Liver (tissue), 8 donors: ENCODE measurements at regions not wholly inside any gene's neighbourhood (a gene's known extent, or its start where the extent isn't known, plus 50 kb on each side); places are given as distances from the start of the nearest gene placed in this dataset.

Experiments
- DNase-seq: peaks from one replicate; pipeline ENCODE4 v3.0.0-alpha.2; 2017; ENCODE audit warnings: low spot score
- H3K27ac ChIP-seq, 2 donors: one replicate each; pipeline ENCODE4 v1.7.0; 2013; ENCODE audit warnings: inconsistent platforms in 2 of 2, low read length in 2 of 2, control low read depth in 1 of 2, low read depth in 1 of 2, mild to moderate bottlenecking in 1 of 2
- H3K27me3 ChIP-seq, 4 donors: one replicate each; pipeline versions ENCODE4 v1.6.1 to v1.7.0; 2013; ENCODE audit warnings: low read length in 3 of 4, inconsistent platforms in 1 of 4, mild to moderate bottlenecking in 1 of 4, moderate library complexity in 1 of 4; ENCODE audit not compliant: control insufficient read depth in 4 of 4, insufficient read depth in 4 of 4
- H3K36me3 ChIP-seq, 4 donors: one replicate each; pipeline versions ENCODE4 v1.6.1 to v1.7.0; 2013; ENCODE audit warnings: low read length in 3 of 4, mild to moderate bottlenecking in 3 of 4, low read depth in 1 of 4, moderate library complexity in 1 of 4; ENCODE audit not compliant: control insufficient read depth in 4 of 4, insufficient read depth in 3 of 4
- H3K4me1 ChIP-seq, 4 donors: one replicate each; pipeline versions ENCODE4 v1.6.1 to v1.7.0; 2013; ENCODE audit warnings: low read length in 3 of 4, mild to moderate bottlenecking in 3 of 4, moderate library complexity in 1 of 4; ENCODE audit not compliant: control insufficient read depth in 4 of 4, insufficient read depth in 4 of 4
- H3K4me3 ChIP-seq, 3 donors: one replicate each; pipeline versions ENCODE4 v1.6.1 to v1.7.0; 2013; ENCODE audit warnings: low read length in 3 of 3, control low read depth in 1 of 3, low read depth in 1 of 3, mild to moderate bottlenecking in 1 of 3
- H3K9ac ChIP-seq, 2 donors: one replicate each; pipeline ENCODE4 v1.7.0; 2013; ENCODE audit warnings: low read length in 2 of 2, mild to moderate bottlenecking in 2 of 2, moderate library complexity in 2 of 2, control low read depth in 1 of 2, low read depth in 1 of 2
- H3K9me3 ChIP-seq, 4 donors: one replicate each; pipeline versions ENCODE4 v1.6.1 to v1.7.0; 2013; ENCODE audit warnings: low read length in 3 of 4; ENCODE audit not compliant: control insufficient read depth in 4 of 4
- CTCF ChIP-seq: fragments of 150-350 bp; IDR thresholded peaks from 2 replicates; pipeline ENCODE4 v1.5.1; 2017; ENCODE audit warnings: improper control_type of control experiment, low read depth, low read length; ENCODE audit not compliant: missing input control
- EGR1 ChIP-seq, 2 donors: IDR thresholded peaks; 2 replicates each; pipeline ENCODE4 v1.6.1; 2016 to 2018; ENCODE audit warnings: antibody characterized with exemption in 2 of 2, low read depth in 2 of 2
- FOXA1 ChIP-seq: IDR thresholded peaks from 2 replicates; pipeline ENCODE4 v1.6.1; 2016; ENCODE audit warnings: antibody characterized with exemption
- FOXA2 ChIP-seq: IDR thresholded peaks from 2 replicates; pipeline ENCODE4 v1.6.1; 2016; ENCODE audit warnings: antibody characterized with exemption
- GABPA ChIP-seq, 2 donors: IDR thresholded peaks in 1 of 2; conservative IDR thresholded peaks in 1 of 2; 2 replicates each; pipeline ENCODE4 v1.6.1; 2016; ENCODE audit warnings: antibody characterized with exemption in 2 of 2, mild to moderate bottlenecking in 1 of 2, moderate library complexity in 1 of 2
- HNF4A ChIP-seq, 2 donors: conservative IDR thresholded peaks; 2 replicates each; pipeline ENCODE4 v1.6.1; 2016; ENCODE audit warnings: antibody characterized with exemption in 2 of 2, mild to moderate bottlenecking in 2 of 2
- HNF4G ChIP-seq: IDR thresholded peaks from 2 replicates; pipeline ENCODE4 v1.6.1; 2016; ENCODE audit warnings: antibody characterized with exemption
- JUND ChIP-seq, 2 donors: IDR thresholded peaks; 2 replicates each; pipeline ENCODE4 v1.6.1; 2016; ENCODE audit warnings: antibody characterized with exemption in 2 of 2
- MAX ChIP-seq: IDR thresholded peaks from 2 replicates; pipeline ENCODE4 v1.6.1; 2016; ENCODE audit warnings: antibody characterized with exemption
- NR2F2 ChIP-seq: IDR thresholded peaks from 2 replicates; pipeline ENCODE4 v1.6.1; 2016; ENCODE audit warnings: antibody characterized with exemption
- RAD21 ChIP-seq, 2 donors: IDR thresholded peaks; 2 replicates each; pipeline ENCODE4 v1.6.1; 2016; ENCODE audit warnings: antibody characterized with exemption in 2 of 2, mild to moderate bottlenecking in 2 of 2
- RXRA ChIP-seq, 2 donors: IDR thresholded peaks; 2 replicates each; pipeline ENCODE4 v1.6.1; 2017 to 2018; ENCODE audit warnings: antibody characterized with exemption in 2 of 2, mild to moderate bottlenecking in 1 of 2
- SP1 ChIP-seq: IDR thresholded peaks from 2 replicates; pipeline ENCODE4 v1.6.1; 2018; ENCODE audit warnings: antibody characterized with exemption, mild to moderate bottlenecking
- TAF1 ChIP-seq: conservative IDR thresholded peaks from 2 replicates; pipeline ENCODE4 v1.6.1; 2016; ENCODE audit warnings: antibody characterized with exemption, mild to moderate bottlenecking
- YY1 ChIP-seq: IDR thresholded peaks from 2 replicates; pipeline ENCODE4 v1.6.1; 2016; ENCODE audit warnings: antibody characterized with exemption, mild to moderate bottlenecking
- WGBS: extraction: QIAGEN DNeasy Blood & Tissue Kit; methylation state at CpG from one replicate; pipeline ENCODE4 v1.1.7; 2013; 5-methylcytosine and 5-hydroxymethylcytosine counted together
- TF ChIP-seq, protein P1 (sequence below): IDR thresholded peaks from 2 replicates; pipeline ENCODE4 v1.6.1; 2016; ENCODE audit warnings: antibody characterized with exemption
- TF ChIP-seq, protein P2 (sequence below): IDR thresholded peaks from 2 replicates; pipeline ENCODE4 v1.6.1; 2016; ENCODE audit warnings: antibody characterized with exemption, mild to moderate bottlenecking
- TF ChIP-seq, protein P3 (sequence below): IDR thresholded peaks from 2 replicates; pipeline ENCODE4 v1.6.1; 2016; ENCODE audit warnings: antibody characterized with exemption
- donor health status: healthy.
- donor health status: healthy.
- donor health status: healthy.
- donor health status: healthy.
- donor health status: healthy.

GRCh38 chr1:90246069-90246468 lies 251.2 kb downstream of the ZNF326 start:
- no peak overlapping the region for H3K9ac ChIP-seq
- 69% methylated on average over 2 of the region's 2 CpGs for WGBS
- TF ChIP-seq RXRA (IDR thresholded peaks at IDR 0.05) = no peak
- TF ChIP-seq MAX = no peak
- TF ChIP-seq SP1 = no peak
- no peak for TF ChIP-seq HNF4A (conservative IDR thresholded peaks at IDR 0.05)
- TF ChIP-seq FOXA1 = no peak
- TF ChIP-seq, protein P1, sequence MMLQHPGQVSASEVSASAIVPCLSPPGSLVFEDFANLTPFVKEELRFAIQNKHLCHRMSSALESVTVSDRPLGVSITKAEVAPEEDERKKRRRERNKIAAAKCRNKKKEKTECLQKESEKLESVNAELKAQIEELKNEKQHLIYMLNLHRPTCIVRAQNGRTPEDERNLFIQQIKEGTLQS = no peak
- no peak for TF ChIP-seq YY1
- TF ChIP-seq HNF4G = no peak
- TF ChIP-seq NR2F2 = no peak
- TF ChIP-seq JUND (IDR thresholded peaks at IDR 0.05) = no peak
- no peak for TF ChIP-seq TAF1
- no peak for TF ChIP-seq FOXA2
- TF ChIP-seq, protein P2, sequence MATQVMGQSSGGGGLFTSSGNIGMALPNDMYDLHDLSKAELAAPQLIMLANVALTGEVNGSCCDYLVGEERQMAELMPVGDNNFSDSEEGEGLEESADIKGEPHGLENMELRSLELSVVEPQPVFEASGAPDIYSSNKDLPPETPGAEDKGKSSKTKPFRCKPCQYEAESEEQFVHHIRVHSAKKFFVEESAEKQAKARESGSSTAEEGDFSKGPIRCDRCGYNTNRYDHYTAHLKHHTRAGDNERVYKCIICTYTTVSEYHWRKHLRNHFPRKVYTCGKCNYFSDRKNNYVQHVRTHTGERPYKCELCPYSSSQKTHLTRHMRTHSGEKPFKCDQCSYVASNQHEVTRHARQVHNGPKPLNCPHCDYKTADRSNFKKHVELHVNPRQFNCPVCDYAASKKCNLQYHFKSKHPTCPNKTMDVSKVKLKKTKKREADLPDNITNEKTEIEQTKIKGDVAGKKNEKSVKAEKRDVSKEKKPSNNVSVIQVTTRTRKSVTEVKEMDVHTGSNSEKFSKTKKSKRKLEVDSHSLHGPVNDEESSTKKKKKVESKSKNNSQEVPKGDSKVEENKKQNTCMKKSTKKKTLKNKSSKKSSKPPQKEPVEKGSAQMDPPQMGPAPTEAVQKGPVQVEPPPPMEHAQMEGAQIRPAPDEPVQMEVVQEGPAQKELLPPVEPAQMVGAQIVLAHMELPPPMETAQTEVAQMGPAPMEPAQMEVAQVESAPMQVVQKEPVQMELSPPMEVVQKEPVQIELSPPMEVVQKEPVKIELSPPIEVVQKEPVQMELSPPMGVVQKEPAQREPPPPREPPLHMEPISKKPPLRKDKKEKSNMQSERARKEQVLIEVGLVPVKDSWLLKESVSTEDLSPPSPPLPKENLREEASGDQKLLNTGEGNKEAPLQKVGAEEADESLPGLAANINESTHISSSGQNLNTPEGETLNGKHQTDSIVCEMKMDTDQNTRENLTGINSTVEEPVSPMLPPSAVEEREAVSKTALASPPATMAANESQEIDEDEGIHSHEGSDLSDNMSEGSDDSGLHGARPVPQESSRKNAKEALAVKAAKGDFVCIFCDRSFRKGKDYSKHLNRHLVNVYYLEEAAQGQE = no peak
- no peak for TF ChIP-seq EGR1 (IDR thresholded peaks at IDR 0.05; ENCODE audit: low read depth in 2 of 2)
- TF ChIP-seq CTCF = no peak
- TF ChIP-seq RAD21 (IDR thresholded peaks at IDR 0.05) = no peak
- TF ChIP-seq, protein P3, sequence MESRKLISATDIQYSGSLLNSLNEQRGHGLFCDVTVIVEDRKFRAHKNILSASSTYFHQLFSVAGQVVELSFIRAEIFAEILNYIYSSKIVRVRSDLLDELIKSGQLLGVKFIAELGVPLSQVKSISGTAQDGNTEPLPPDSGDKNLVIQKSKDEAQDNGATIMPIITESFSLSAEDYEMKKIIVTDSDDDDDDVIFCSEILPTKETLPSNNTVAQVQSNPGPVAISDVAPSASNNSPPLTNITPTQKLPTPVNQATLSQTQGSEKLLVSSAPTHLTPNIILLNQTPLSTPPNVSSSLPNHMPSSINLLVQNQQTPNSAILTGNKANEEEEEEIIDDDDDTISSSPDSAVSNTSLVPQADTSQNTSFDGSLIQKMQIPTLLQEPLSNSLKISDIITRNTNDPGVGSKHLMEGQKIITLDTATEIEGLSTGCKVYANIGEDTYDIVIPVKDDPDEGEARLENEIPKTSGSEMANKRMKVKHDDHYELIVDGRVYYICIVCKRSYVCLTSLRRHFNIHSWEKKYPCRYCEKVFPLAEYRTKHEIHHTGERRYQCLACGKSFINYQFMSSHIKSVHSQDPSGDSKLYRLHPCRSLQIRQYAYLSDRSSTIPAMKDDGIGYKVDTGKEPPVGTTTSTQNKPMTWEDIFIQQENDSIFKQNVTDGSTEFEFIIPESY = no peak
- no peak for TF ChIP-seq GABPA (IDR thresholded peaks at IDR 0.05 in 1 of 2, conservative IDR thresholded peaks at IDR 0.05 in 1 of 2)
- no peak overlapping the region for H3K4me3 ChIP-seq
- no peaks in the 10 kb centered on the region for H3K4me1 ChIP-seq
- no peaks in the 10 kb centered on the region for H3K27me3 ChIP-seq
- no peak overlapping the region for H3K27ac ChIP-seq
- H3K36me3 ChIP-seq = no peaks in the 10 kb centered on the region
- H3K9me3 ChIP-seq = peaks cover 0 to 2% (median 0%) of the 10 kb centered on the region in 4 donors
- no peak for DNase-seq

- no peak for TF ChIP-seq JUND (IDR thresholded peaks at IDR 0.05)
- no peak for TF ChIP-seq FOXA2
- no peak for TF ChIP-seq NR2F2
- no peak for TF ChIP-seq TAF1
- no peak for TF ChIP-seq MAX
- no peak for TF ChIP-seq YY1
- TF ChIP-seq RXRA (IDR thresholded peaks at IDR 0.05) = no peak
- TF ChIP-seq HNF4A (conservative IDR thresholded peaks at IDR 0.05) = no peak
- TF ChIP-seq, protein P1 = no peak
- TF ChIP-seq RAD21 (IDR thresholded peaks at IDR 0.05) = no peak
- TF ChIP-seq, protein P3 = no peak
- DNase-seq = no peak
- no peaks in the 10 kb centered on the region for H3K4me1 ChIP-seq
- H3K36me3 ChIP-seq = no peaks in the 10 kb centered on the region
- H3K27me3 ChIP-seq = no peaks in the 10 kb centered on the region
- H3K4me3 ChIP-seq = no peak overlapping the region
- WGBS = 93% methylated on average over 6 of the region's 6 CpGs
- H3K9ac ChIP-seq = no peak overlapping the region
- H3K27ac ChIP-seq = no peak overlapping the region
- H3K9me3 ChIP-seq = peaks cover 0 to 5% (median 0%) of the 10 kb centered on the region in 4 donors
These were observed 241.6 kb downstream of the ZNF326 start for GRCh38 chr1:90236493-90236892.
